ENCODE measurements at regions not wholly inside any gene's neighbourhood (a gene's known extent, or its start where the extent isn't known, plus 50 kb on each side); places are given as distances from the start of the nearest gene placed in this dataset.
"Not testable (repeated sequence)": the region's sequence is repeated elsewhere in the genome, so short reads cannot be mapped to it uniquely, and the experiment has no call there.

DNA sequence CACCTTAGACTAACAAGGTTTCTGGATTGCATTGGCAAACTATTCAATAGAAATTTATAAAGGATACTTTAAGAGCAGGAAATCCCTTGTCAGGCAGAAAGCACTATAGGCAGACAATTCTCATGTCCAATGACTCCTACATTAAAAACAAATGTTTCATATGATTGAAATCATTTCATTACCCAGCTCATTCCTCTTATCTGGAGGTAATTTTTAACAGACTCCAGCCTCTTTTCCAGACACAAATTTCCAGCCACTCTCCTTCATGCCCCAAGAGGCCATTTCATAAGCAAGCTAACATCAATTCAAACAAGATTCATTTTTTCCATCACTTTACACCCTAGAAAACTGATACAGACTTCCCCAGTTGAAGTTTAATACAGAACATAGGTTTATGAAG, 495.1 kb upstream of the FRG1 start:
- DNase-seq = no peak

DNA sequence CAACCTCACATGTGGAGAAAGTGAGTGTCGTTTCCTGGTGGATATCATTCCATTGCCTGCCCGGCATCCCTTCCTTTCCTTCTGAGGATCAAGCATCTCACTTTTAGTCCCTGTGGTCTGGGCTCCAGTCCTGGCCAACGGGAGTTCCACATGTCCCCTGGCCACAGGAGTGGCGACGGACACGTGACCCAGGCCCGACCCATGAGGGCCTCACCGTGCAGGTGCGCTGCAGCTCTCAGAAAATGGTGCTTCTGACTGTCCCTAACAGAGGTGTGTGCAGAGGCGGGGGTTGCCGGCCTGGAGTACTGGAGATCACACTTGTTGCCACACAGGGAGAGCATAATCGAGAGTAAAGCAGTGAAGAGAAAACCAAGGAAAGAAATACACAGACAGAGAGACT, 476.9 kb upstream of the FRG1 start:
- DNase-seq = no peak

DNA sequence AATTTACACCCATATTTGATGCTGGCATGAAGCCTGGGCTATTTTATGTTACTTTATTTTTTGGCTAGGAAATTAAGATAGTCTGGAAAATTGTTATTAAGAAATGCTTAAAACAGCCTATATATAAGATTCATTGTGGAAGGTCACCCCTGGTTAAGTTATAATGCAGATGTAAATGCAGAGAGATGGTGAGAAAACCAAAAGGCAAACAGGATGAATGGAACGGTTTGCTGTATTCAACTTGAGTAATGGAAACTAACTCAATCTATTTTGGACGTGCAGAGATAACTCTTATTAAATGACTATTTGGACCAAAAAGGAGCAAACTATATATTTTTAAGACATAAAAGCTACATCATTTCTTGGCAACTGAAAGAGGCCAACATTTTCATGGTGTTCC, 446.3 kb upstream of the FRG1 start:
- no peak for DNase-seq

DNA sequence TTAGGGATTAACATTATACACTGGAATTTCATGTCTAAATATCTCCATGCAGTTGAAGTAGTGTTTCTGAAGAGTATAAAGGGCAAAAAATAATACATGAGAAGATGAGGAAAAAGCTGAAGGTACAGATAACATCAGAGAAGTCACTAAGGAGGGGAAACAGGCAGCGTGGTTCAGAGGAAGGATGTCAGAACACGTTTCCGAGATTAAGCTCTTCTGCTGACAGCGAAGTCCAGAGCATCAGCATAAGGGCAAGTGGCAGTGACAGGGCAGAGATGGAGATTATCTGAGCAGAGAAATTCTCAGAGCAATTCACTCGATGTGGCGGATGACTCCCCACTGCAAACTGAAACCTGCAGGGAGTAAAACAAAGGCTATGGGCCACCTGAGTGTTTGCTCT, 443.2 kb upstream of the FRG1 start:
- no peak for DNase-seq

DNA sequence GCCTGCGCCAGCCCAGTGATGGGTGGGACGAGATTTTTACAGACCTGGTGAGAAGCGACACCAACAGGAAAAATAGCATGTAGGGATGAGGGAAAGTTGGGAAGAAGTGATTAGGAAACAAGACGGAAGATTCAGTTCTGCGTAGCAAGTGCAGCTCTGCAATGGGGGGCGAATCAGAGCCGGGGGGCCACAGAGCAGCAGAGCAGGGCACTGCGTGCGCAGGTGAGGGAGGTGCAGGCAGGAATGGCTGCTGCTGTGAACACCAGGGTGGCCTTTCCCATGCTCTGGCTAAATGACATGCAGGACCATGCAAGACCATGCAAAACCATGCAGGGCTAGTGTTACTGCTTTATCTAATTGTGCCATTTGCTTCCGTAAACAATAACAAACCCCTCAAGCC, 442.7 kb upstream of the FRG1 start:
- DNase-seq = no peak

DNA sequence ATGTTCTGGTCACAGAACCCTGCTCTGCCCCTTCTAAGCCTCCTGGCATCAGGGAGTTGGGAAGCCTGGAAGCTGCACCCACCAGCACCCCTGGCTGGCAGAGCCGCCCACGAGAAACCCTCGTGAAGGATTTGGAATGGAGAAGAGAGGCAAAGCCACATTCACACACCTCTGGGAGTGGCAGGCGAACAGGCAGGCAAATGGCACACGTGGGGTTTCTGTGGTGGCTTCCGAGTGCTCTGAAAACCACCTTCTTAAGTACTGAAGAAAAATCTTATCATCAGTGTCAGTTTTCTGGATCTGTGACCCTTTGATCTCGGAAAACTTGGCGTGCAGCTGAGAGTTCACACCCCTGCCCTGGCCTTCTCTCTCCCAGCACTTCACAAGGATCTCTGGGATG, 442.2 kb upstream of the FRG1 start:
- no peak for DNase-seq

DNA sequence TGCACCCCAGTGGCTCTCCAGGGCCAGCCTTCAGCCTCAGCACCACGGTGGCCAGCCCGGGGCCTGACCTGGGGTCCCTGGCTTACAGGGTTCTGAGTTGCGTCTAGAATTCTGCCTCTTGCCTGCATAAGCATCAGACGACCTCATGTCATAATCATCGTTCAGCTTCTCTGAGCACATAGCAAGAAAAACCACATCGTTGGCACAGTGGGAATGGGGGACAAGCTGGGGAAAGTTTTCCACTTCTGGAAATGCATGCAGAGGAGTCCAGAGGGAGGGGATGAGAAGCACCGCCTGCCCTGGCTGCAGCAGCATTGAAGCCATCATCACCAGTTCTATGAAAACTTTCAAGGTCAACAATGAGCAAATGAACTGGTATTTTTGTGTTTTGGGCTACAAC, 441.0 kb upstream of the FRG1 start:
- no peak for DNase-seq

DNA sequence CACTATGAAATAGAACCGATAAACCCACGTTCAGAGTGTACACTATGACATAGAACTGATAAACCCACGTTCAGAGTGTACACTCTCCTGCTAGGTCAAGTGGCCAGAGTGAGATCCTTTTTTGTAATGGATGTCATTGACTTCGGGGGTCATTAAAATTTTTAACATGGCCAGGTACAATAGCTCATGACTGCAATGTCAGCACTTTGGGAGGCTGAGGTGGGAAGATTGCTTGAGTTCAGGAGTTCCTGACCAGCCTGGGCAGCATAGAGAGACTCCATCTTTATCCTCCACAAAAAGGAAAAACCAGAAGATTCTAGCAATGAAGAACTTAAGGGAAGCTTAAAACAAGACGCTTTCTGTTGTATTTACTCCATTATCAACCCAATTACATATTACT, 439.7 kb upstream of the FRG1 start:
- no peak for DNase-seq

DNA sequence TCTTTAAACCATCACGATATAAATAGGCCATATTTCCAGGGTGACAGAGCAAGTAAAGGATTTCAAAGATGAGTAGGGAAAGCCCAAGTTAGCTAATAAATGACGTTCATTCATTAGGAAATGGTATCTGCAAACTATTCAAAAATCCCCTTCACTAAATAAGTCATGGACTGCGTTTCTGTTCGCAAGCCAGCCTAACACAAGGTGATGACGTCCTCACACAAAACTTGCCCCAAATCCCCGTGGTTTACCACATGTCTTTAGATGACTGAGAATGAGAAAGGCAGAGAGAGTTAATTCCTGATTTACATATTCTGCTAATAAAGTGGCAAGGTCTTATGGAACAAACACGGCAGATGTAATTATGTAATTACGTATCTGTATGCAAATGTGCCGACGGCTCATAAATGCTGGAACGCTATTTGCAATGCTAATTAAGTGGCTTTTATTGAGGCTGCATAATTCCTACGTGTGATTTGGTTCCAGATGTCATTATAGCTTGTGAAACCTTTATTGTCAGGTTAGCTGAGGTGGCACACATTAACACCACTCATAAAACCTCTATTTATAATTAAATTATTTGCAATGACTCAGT, 437.7 kb upstream of the FRG1 start:
- no peak for DNase-seq

DNA sequence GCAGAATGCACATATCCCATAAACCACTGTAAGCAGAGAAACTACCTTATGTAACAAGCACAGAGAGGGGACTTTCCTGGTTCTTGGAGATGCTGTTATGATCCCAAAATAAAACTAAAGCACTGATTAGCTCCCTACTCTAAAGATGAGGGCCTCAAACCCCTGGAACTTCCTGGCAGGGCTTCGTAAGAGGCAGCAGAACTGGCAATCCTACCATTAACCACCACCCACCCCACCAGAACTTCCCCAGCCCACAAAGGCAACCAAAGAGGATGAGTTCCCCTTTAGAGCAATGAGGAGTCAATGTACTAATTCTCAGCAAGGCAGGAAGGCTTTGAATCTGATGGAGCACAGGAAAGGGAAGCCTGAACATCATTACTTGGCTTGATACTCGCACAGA, 436.5 kb upstream of the FRG1 start:
- DNase-seq = no peak

DNA sequence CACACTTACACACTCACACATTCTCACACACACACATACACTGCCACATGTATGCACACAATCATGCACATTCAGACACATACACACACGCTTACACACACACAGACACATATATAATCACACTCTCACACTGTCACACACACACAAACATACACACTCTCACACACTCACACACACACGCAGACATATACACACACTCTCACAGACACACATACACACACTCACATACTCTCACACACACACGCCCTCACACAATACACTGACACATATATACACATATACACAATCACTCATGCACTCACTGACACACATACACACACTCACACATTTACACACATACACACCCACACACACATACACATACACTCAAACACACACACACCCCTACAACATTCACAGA, 435.3 kb upstream of the FRG1 start:
- DNase-seq = no peak

DNA sequence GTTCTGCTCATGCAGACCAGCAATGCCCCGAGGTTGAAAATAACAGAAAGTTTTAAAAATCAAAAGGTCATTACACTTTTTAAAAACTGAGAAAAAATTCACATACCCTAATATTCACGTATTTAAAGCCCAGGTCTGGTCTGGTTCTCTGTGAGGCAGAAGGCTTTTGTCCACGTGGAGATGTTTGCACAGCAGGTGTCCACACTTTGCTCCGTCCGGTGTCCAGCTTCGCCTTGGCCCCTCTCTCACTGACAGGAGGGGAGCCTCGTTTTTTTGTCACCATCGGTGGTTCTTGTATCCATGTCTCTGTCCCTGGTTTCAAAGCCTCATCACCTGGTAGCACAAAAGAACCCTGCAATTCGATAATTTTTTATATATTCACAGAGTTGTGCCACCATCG, 434.6 kb upstream of the FRG1 start:
- DNase-seq = no peak

DNA sequence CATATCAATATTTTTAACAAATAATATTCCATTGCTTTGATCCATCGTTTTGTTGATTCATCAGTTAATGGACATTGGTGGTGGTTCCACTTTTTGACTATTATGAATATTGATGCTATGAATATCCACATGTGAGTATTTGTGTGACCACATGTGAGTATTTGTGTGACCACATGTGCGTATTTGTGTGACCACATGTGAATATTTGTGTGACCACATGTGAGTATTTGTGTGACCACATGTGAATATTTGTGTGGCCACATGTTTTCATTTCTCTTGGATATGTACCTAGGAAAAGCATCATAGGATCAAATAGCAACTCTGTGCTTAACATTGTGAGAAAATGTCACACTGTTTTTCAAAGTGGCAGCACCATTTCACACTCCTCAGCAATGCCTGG, 433.6 kb upstream of the FRG1 start:
- no peak for DNase-seq

DNA sequence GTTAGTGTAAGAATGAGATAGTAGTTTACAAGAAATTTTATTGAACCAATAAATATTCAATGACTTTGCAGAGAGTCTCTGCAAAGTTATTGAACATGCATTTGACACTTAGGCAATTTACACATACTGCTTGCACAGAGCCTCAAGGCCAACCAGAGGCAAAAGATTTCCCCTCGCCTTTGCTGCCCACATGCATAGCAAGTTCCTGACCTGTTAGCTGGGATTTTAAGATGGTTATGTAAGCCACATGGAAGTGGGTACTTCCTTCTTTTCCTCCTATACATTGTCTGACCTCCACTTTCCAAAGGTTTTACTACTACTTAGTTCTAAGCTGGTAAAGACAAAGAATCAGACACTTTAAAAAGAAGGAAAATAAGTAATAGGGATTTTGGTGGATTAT, 430.1 kb upstream of the FRG1 start:
- DNase-seq = no peak

DNA sequence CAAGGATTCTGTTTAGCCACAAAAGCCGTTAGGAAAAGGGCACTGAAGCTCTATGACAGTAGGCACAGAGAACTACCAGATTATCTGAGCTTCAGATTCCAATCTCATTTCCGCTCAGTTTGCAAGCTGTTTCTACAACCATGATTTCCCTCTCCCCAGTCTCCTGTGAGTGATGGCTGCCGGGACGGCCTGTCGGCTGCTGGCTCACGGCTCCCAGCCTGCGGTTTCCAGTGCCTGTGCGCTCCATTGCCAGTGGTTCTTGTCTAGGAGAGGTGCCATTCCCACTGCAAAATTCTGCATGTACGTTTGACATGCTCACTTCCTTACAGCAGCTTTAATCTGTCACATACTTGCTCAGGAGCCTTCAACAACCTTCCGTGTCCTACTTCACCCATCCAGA, 429.1 kb upstream of the FRG1 start:
- DNase-seq = no peak

DNA sequence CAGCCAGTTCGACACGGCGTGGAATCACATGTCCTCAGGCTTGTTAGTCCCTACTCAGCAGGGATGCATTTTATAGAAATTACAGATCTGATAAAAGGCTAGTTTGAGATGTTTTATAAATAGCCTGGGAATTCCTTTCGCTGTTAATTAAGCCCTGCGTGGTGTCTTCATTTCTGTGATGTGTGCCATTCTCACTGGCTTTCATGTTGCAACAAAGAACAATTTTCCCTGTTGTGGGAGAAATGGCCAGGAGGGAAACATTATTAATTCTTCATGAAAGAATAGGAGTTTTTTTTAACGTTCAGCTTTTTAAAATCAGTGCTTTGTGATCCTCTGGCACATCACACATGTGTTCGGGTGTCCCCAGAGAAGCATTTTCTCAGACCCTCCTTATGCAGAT, 427.3 kb upstream of the FRG1 start:
- peak in 1 of 3 experiments; percentile 16 for DNase-seq

DNA sequence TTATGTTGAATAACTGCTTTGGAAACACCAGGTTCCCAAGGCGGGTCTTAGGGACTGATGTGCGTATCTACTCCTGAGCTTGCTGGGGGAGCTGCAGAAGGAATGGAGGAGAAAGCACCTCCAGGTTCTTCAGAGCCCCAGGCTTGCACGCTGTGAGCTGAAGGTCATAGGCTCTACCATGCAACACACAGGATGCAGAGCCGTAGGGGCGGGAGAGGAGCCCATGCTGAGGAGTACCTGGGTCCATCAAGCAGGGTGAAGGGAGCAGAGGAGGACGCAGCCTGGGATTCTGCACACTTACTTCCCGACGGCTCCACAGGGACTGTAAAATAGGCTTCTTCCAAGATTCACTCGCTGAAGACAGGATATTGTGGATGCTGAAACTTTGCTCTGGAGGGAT, 426.5 kb upstream of the FRG1 start:
- no peak for DNase-seq

DNA sequence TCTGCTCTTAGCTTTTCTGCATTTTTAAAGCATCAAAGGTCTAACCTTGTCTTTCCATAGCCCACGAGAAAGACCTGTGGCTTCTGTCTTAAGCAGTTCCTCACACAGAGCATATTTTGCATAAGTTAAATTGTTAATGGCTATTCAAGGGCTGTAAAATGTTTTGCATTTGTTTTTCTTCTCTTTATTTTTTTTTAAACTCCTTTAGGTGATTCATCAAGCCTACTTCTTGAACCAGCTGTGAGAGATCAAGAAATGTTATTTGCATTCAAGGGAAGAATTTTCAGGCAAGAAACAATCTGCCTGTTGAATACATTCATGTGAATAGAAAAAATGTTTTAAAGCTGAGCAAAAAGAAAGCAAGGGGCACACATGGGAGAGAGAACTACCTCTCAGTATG, 423.8 kb upstream of the FRG1 start:
- DNase-seq = no peak

DNA sequence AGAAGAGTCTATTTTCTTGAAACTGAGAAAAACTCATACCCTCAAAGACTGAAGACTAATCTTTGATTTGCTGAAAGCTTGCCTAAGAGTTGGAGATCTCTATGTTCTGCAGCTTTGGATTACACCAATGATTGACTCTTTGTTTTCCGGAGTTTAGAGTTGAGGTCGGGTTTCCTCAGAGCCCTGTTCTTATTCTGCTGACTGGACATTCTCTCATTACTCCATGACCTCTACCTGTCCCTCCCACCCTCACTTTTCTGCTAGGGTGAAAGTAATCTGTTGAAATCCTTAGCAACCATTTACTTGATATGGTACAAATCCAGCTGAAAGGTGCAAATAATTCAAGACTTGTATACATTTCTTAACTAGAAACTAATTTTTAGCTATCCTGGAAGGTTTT, 421.5 kb upstream of the FRG1 start:
- no peak for DNase-seq

DNA sequence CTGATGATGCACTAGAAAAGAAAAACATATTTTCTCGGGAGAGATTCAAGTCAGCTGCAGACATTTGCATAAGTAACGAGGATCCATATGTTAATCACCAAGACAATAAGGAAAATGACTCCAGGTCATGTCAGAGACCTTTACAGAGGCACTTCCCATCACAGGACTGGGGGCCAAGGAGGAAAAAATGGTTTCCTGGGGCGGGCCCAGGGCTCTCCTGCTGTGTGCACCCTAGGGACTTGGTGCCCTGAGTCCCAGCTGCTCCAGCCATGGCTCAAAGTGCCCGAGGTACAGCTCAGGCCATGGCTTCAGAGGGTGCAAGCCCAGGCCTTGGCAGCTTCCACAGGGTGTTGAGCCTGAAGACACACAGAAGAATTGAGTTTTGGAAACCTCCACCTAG, 415.4 kb upstream of the FRG1 start:
- DNase-seq = no peak

DNA sequence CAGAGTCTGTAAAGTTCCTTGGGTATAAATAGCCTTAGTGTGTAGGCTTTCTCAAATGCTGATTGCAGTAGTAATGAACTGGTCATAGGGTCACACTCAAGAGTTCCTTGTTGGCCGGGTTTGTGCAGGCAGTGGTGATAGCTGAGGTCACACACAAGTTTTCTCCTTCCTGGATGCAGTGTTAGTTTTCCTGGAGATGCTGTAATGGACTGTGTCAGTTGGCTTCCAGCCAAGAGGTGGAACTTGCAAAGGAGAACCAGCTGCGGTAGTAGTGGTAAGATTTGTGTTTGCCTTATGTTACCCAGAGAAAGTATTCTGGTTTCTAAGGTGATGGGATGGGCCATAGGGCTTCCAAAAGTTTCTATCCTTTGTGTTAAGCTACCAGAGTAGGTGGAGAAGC, 409.8 kb upstream of the FRG1 start:
- no peak for DNase-seq

DNA sequence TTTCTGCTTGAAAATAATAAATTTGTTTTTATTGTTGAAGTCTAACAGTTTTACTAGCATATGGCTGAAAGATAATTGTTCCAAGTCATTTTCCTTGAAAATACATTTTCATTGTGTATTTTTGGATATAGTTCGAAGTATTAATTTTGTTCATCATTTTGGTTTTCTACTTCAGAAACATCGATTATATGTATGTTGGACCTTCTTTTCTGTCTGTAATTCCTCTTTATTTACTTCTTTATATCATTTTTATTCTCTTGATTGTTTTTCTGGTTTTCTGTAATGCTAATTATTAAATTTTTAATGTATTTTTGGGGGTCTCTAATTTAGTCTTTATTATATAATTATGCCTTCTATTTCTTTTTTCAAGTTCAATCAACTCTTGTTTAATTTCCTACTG, 407.1 kb upstream of the FRG1 start:
- no peak for DNase-seq

DNA sequence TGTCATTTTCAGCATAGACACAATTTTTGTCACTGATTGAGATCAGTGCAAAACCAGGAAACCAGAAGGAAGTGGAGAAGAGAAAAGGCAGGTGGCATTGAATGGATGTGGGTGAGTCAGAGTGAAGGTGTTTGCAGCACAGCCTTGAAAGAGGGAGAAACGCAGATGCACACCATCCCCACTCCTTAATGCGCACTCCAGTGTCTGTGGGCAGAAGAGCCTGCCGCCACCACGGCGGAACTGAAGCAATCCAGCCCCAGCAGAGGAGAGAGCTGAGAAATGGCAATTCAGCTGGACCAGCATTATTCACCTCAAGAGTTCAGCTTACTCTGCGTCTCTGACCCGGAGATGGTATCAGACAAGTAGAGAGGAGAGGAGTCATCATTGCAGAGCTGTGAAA, 393.1 kb upstream of the FRG1 start:
- DNase-seq = no peak

DNA sequence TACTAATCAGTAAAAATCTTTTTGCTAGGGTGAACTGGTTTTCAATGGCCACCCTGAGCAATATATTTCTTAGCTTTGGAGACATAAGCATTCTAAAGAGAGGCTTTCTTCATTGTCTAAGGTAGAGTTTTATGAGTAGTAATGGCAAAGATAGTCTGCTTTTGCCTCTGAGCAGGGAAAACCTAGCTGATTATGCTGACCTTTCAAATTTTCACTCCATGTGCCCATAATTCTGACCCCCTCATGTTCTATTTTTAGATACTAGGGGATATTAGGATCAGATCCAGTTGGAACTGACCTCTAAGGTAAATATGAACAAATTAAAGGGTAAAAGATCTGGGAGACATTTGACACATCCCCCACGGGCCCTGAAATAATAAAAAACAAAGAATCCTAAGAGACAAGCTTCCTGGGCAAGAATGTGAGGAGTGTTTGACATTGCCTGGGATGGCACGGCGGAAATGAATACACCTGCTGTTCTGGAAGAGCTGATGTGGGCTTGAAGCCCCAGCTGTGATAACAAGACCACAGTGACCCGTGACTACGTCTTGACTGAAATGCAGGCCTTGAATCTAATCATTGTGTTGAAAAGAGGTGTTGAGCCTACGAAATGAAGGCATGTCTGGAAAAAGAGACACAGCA, 392.1 kb upstream of the FRG1 start:
- DNase-seq = no peak

DNA sequence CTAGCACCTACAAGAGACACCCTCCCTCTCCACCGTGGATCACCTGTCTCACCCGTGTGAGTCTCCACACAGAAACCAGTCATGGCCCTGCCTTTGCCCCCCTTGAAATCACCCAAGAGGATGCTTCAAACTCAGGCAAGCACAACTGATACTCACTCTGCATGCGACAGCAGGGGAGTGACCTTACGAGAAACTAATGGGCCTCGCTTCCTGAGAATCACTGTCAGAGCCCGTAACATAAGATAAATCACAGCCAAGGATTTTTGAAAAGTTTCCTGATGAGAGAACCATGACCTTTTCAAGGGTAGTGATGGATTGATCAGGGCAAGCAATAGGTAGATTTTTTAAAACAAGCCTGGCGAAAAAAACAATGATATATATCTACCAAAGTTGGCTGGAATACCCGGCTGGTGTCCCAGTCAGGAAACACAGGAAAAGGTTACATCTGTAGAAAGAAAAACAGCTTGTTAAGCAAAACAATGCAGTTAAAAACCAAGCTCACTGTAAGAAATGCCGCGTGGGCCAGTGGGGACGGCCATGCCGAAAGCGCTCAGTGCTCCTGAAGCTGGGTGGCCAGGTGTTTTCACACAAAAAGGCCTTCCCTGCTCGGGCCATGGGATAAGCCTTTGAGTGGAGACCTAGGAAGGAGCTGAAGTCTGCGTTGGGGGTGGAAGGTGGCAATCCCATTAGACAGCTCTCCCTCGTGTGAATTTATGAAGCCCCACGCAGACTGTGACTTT, 388.6 kb upstream of the FRG1 start:
- DNase-seq = not testable (repeated sequence)
